Thoracic aorta (tissue), 2 donors: ENCODE measurements at regions not wholly inside any gene's neighbourhood (a gene's known extent, or its start where the extent isn't known, plus 50 kb on each side); places are given as distances from the start of the nearest gene placed in this dataset.
"Not testable (repeated sequence)": the region's sequence is repeated elsewhere in the genome, so short reads cannot be mapped to it uniquely, and the experiment has no call there.

ENCODE experiments used
- ATAC-seq: fragments of 150-250 bp; one replicate; pipeline ENCODE4 v1.8.0; 2017; ENCODE audit warnings: low read depth; ENCODE audit not compliant: insufficient number of reproducible peaks, low FRiP score
- DNase-seq: peaks from one replicate; pipeline ENCODE4 v3.0.0-alpha.2; 2020; ENCODE audit warnings: low spot score
- H3K27ac ChIP-seq, 2 donors: fragments of 200-600 bp; sonication (generic); 1 replicate in 1 of 2; 2 replicates in 1 of 2; pipeline ENCODE4 v1.5.1; 2016; ENCODE audit warnings: mild to moderate bottlenecking in 2 of 2, moderate library complexity in 2 of 2
- H3K27me3 ChIP-seq: fragments of 200-600 bp; sonication (generic); replicated peaks from 2 replicates; pipeline ENCODE4 v1.6.0; 2016; ENCODE audit warnings: mild to moderate bottlenecking; ENCODE audit not compliant: insufficient read depth
- H3K36me3 ChIP-seq: fragments of 200-600 bp; sonication (generic); one replicate; pipeline ENCODE4 v1.5.1; 2016
- H3K4me1 ChIP-seq, 2 donors: fragments of 200-600 bp; sonication (generic); 1 replicate in 1 of 2; 2 replicates in 1 of 2; pipeline versions ENCODE4 v1.5.1 to v1.6.0; 2016; ENCODE audit warnings: low read depth in 2 of 2, mild to moderate bottlenecking in 1 of 2; ENCODE audit not compliant: control insufficient read depth in 1 of 2
- H3K4me3 ChIP-seq: fragments of 200-600 bp; sonication (generic); 2 replicates; pipeline ENCODE4 v1.5.1; 2016; ENCODE audit warnings: mild to moderate bottlenecking
- H3K9me3 ChIP-seq: fragments of 200-600 bp; sonication (generic); 2 replicates; pipeline ENCODE4 v1.5.1; 2016
- TF ChIP-seq, protein P1 (sequence below): fragments of 200-600 bp; sonication (generic); IDR thresholded peaks from one replicate; pipeline ENCODE4 v1.5.1; 2019; ENCODE audit warnings: antibody characterized with exemption

DNA sequence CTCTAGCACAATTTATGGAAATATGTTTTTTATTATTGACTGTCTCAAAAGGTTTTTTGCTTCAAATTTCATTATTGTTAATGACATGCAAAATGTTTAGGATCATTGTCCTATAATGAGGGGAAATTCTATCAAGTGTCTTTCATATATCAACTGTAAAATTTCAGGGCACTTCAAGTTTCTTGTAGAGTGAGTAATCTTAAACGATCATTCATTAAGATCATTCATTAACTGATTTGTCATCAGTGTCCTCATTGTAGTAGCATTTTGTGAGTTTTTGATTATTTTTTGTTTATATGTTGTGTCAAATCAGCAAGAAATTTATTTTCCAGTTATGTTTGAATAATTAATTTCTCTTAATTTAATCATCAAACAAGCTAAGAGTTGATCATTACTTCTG lies 111.8 kb upstream of the PRDX6 start:
- Histone ChIP-seq H3K4me1 (no peaks in the 10 kb centered on the region), H3K27ac (no peak overlapping the region), H3K4me3 (no peak overlapping the region), H3K27me3 (no peaks in the 10 kb centered on the region), H3K36me3 (no peaks in the 10 kb centered on the region), H3K9me3 (no peaks in the 10 kb centered on the region)
- TF ChIP-seq, protein P1, sequence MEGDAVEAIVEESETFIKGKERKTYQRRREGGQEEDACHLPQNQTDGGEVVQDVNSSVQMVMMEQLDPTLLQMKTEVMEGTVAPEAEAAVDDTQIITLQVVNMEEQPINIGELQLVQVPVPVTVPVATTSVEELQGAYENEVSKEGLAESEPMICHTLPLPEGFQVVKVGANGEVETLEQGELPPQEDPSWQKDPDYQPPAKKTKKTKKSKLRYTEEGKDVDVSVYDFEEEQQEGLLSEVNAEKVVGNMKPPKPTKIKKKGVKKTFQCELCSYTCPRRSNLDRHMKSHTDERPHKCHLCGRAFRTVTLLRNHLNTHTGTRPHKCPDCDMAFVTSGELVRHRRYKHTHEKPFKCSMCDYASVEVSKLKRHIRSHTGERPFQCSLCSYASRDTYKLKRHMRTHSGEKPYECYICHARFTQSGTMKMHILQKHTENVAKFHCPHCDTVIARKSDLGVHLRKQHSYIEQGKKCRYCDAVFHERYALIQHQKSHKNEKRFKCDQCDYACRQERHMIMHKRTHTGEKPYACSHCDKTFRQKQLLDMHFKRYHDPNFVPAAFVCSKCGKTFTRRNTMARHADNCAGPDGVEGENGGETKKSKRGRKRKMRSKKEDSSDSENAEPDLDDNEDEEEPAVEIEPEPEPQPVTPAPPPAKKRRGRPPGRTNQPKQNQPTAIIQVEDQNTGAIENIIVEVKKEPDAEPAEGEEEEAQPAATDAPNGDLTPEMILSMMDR: no peak
- DNase-seq (no peak), ATAC-seq (no peak)

DNA sequence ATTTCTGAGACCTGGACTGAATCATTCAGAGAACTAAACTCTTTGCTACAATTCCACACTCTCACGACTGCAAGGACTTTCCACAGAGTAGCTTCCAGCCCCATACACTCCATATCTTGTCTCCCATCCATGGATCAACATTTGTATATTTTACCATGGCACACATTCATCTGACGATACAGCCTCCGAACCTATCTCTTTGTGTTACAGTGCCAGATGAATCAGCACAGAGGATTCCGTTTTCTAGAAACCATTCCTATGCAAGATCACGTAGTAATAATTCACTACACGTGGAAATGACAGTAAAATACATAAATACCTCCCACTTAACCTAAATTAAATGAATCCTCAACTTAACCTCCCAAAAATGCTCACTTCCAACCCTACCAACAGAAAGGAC lies 110.0 kb upstream of the PRDX6 start:
- Histone ChIP-seq H3K36me3 (no peaks in the 10 kb centered on the region), H3K9me3 (no peaks in the 10 kb centered on the region), H3K4me1 (no peaks in the 10 kb centered on the region), H3K27ac (no peak overlapping the region), H3K27me3 (no peaks in the 10 kb centered on the region), H3K4me3 (no peak overlapping the region)
- TF ChIP-seq, protein P1: no peak
- DNase-seq (no peak), ATAC-seq (no peak)

DNA sequence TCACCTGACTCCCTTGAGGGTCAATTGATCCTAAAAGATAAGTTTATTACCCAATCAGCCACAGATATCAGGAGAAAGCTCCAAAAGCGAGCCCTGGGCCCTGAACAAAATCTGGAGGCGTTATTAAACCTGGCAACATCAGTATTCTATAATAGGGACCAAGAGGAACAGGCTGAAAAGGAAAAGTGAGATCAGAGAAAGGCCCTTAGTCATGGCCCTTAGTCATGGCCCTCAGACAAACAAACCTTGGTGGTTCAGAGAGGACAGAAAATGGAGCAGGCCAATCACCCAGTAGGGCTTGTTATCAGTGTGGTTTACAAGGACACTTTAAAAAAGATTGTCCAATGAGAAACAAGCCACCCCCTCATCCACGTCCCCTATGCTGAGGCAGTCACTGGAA lies 106.5 kb upstream of the PRDX6 start:
- not testable (repeated sequence) for H3K36me3 ChIP-seq, H3K27me3 ChIP-seq

DNA sequence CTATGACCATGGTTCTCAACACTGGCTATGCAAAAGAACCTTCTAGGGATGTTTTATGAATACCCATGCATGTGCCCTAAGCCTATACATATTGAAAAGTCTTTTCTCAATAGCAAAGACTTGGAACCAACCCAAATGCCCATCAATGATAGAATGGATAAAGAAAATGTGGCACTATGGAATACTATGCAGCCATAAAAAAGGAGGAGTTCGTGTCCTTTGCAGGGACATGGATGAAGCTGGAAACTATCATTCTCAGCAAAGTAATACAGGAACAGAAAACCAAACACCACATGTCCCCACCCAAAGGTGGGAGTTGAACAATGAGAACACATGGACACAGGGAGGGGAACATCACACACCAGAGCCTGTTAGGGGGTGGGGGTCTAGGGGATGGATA lies 101.1 kb upstream of the PRDX6 start:
- H3K4me3 ChIP-seq, H3K27me3 ChIP-seq, H3K36me3 ChIP-seq, H3K9me3 ChIP-seq, ATAC-seq, H3K4me1 ChIP-seq, DNase-seq, H3K27ac ChIP-seq: not testable (repeated sequence)

More for the DNA sequence above, 106.5 kb upstream of the PRDX6 start:
- not testable (repeated sequence) for H3K9me3 ChIP-seq, DNase-seq, ATAC-seq, H3K27ac ChIP-seq, H3K4me1 ChIP-seq, H3K4me3 ChIP-seq

DNA sequence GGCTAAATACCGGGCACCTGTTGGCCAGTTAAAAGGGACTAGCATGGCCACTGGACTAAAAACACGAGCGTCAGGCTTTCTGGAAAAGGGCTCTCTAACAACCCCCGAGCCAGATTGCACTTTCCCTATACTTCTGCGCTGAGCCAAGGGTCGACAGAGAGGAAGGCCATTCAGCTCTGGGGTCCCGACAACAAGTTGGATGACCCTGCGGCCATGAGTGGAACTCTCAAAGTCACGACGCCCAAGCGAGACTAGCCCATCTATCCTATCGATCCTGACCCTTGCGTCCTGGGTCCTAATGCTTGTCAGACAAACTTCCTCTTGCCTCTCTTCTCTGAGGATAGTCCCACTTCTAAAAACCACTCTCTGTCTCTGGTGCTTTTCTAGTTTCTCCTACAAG lies 99.9 kb upstream of the PRDX6 start:
- H3K9me3 ChIP-seq: no peaks in the 10 kb centered on the region
- DNase-seq (no peak), ATAC-seq (no peak)
- H3K4me1 ChIP-seq: no peaks in the 10 kb centered on the region
- H3K27ac ChIP-seq: no peak overlapping the region
- H3K27me3 ChIP-seq: no peaks in the 10 kb centered on the region
- TF ChIP-seq, protein P1: no peak
- no peaks in the 10 kb centered on the region for H3K36me3 ChIP-seq
- no peak overlapping the region for H3K4me3 ChIP-seq

DNA sequence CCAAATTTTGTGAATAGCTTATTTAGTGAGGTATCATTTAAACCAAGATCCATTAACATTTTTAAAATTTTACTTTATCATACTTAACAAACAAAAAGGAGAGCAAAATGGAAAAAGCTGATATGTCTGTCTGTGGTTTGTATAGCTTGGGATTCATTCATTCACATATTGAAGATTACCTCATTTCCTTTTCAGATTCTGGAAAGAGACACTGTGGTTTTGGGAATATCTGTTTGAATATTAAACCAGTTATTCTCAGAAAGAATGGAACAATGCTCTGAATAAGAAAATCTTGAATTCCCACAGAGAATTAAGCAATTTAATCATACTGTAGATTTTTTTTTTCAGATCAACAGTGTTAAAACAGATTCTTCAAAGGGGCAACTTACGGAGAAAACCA lies 93.8 kb upstream of the PRDX6 start:
- H3K9me3 ChIP-seq: no peaks in the 10 kb centered on the region
- H3K27ac ChIP-seq: no peak overlapping the region
- DNase-seq: no peak
- no peak overlapping the region for H3K4me3 ChIP-seq
- no peaks in the 10 kb centered on the region for H3K4me1 ChIP-seq
- no peak for ATAC-seq
- no peaks in the 10 kb centered on the region for H3K27me3 ChIP-seq
- H3K36me3 ChIP-seq: no peaks in the 10 kb centered on the region
- TF ChIP-seq, protein P1: no peak
